NCI-H2107 treated with DMSO at 0.1 percent for 48 hours (cell line): ENCODE measurements at regions not wholly inside any gene's neighbourhood (a gene's known extent, or its start where the extent isn't known, plus 50 kb on each side); places are given as distances from the start of the nearest gene placed in this dataset.
"Not testable (repeated sequence)": the region's sequence is repeated elsewhere in the genome, so short reads cannot be mapped to it uniquely, and the experiment has no call there.

Experiments used
- DNase-seq: peaks from one replicate; lab custom pipeline; 2025; ENCODE audit not compliant: unreplicated experiment; lab: John Stamatoyannopoulos, UW

GRCh38 chrX:145393702-145394235 lies 146.5 kb downstream of the SPANXN1 start:
- DNase-seq = no peak

- DNase-seq = no peak
These were observed 147.0 kb downstream of the SPANXN1 start for GRCh38 chrX:145394344-145394743.

GRCh38 chrX:145396612-145397011 lies 149.3 kb downstream of the SPANXN1 start:
- DNase-seq = no peak

- DNase-seq = peak; percentile 9
These were observed 157.7 kb downstream of the SPANXN1 start for GRCh38 chrX:145405012-145405411.

GRCh38 chrX:145410622-145411021 lies 163.3 kb downstream of the SPANXN1 start:
- DNase-seq = no peak

- not testable (repeated sequence) for DNase-seq
These were observed 188.9 kb downstream of the SPANXN1 start for GRCh38 chrX:145436211-145436610.

- DNase-seq = no peak
These were observed 217.3 kb downstream of the SPANXN1 start for GRCh38 chrX:145464650-145465049.

- DNase-seq = no peak
These were observed 228.4 kb downstream of the SPANXN1 start for GRCh38 chrX:145475725-145476124.

- no peak for DNase-seq
These were observed 237.4 kb downstream of the SPANXN1 start for GRCh38 chrX:145484740-145485139.

- DNase-seq = no peak
These were observed 255.4 kb downstream of the SPANXN1 start for GRCh38 chrX:145502670-145503069.

- no peak for DNase-seq
These were observed 258.9 kb downstream of the SPANXN1 start for GRCh38 chrX:145506214-145506613.

- DNase-seq = no peak
These were observed 277.6 kb downstream of the SPANXN1 start for GRCh38 chrX:145524931-145525330.

- no peak for DNase-seq
These were observed 285.0 kb downstream of the SPANXN1 start for GRCh38 chrX:145532176-145532780.

- DNase-seq = no peak
These were observed 284.1 kb upstream of the SLITRK2 start for GRCh38 chrX:145533534-145533933.

GRCh38 chrX:145549496-145549895 lies 268.1 kb upstream of the SLITRK2 start:
- no peak for DNase-seq

GRCh38 chrX:145552643-145553042 lies 265.0 kb upstream of the SLITRK2 start:
- DNase-seq = peak; percentile 0

GRCh38 chrX:145553702-145554101 lies 263.9 kb upstream of the SLITRK2 start:
- DNase-seq = no peak

GRCh38 chrX:145563159-145563558 lies 254.5 kb upstream of the SLITRK2 start:
- DNase-seq = no peak

- DNase-seq = no peak
These were observed 207.6 kb upstream of the SLITRK2 start for GRCh38 chrX:145609951-145610511.

GRCh38 chrX:145613894-145614293 lies 203.7 kb upstream of the SLITRK2 start:
- DNase-seq = no peak

GRCh38 chrX:145620666-145621065 lies 197.0 kb upstream of the SLITRK2 start:
- no peak for DNase-seq

GRCh38 chrX:145623453-145623852 lies 194.2 kb upstream of the SLITRK2 start:
- no peak for DNase-seq

GRCh38 chrX:145630081-145630480 lies 187.5 kb upstream of the SLITRK2 start:
- no peak for DNase-seq
